HG02623 (cell line): ENCODE measurements at regions not wholly inside any gene's neighbourhood (a gene's known extent, or its start where the extent isn't known, plus 50 kb on each side); places are given as distances from the start of the nearest gene placed in this dataset.
"Not testable (repeated sequence)": the region's sequence is repeated elsewhere in the genome, so short reads cannot be mapped to it uniquely, and the experiment has no call there.

Source experiments
- ATAC-seq: cut with Tn5 transposase; IDR thresholded peaks from one replicate; pipeline ENCODE4 v1.9.1; 2021; ENCODE audit warnings: moderate library complexity; ENCODE audit not compliant: unreplicated experiment

- ATAC-seq: no peak
Measured at GRCh38 chr17:14745541-14745940, 444.7 kb downstream of the HS3ST3B1 start.

DNA sequence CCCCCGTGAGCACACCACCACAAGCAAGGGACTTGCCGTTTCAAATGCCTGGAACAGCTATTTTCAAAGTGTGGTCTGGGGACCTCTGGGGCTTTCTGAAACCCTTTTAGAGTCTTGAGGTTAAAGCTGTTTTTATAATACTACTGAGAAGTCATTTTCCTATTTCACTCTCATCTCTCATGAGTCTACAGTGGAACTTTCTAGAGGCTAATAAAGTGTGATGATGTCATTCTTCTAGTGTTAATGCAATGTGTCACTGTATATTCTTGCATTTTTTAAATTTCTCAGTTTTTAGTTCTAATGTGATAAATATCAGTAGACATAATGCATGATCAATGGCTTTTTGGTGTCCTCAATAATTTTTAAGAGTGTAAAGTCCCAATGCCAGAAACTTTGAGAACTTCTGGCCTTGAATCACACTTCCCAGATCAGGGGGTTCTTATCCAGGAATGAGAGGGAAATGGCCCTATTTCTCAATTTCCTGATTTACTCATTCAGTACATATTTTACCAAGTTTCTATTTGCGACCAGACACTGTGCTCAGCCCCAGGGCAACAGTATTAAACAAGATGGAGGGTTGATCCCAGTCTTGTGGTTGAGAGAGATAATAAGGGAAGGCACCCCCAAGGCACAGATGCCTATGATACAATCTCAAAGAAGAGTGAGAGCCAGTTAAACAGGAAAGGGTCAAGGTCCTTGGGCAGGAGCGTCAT, 444.0 kb downstream of the HS3ST3B1 start:
- ATAC-seq: peak; percentile 38

DNA sequence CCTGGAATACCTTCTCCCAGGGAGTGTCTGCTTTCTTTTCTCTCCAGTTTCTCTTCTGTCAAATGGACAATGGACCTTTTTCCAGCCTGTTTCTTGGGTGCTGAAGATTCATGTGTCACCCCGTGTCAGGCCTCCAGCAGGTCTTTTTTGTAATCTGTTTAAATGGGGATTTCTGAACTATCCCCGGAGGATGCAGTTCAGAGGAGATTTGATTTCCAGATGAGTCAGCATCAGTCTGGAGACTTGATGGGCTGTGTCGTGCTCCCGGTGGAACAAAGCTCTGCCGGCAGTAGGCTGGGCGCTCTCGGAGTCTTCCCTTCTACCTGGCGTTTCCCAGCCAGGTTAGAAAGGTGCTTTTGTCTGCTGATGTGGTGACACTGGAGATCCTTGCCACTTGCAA, 440.6 kb downstream of the HS3ST3B1 start:
- no peak for ATAC-seq

GRCh38 chr17:14739656-14740431, 439.0 kb downstream of the HS3ST3B1 start:
- ATAC-seq: no peak

DNA sequence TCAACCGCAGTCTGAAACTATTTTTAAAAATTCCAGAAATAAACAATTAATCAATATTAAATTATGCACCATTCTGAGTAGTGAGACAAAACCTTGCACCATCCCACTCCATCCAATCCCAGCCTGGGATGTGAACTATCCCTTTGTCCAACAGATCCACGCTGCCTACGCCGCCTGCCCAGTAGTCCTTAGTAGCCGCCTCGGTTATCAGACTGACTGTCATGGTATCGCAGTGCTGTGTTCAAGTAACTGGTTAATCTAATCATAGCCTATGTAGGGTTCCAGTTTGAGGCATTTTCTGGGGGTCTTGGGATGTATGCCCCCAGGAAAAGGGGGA, 437.7 kb downstream of the HS3ST3B1 start:
- ATAC-seq: no peak

- ATAC-seq: peak; percentile 67
Measured at GRCh38 chr17:14737984-14738651, 437.2 kb downstream of the HS3ST3B1 start.

DNA sequence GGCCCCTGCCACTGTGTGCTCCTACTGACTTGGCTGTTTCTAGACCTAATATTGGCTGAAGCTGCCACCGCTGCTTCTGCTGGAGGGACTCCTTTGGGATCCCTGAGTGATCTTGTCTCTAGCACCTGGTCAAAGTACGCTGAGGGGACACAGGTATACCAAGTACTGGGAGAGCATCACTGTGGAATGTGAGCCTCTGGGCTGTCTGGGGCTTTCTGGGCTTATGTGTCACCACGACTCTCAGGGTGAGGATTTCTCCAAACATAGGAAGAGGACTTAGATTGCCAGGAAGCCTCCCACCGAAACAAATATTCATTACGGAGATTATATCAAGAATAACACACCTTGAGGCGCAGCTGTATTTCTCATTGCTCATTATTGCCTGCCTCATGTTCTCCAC, 435.8 kb downstream of the HS3ST3B1 start:
- no peak for ATAC-seq

- ATAC-seq: no peak
Measured at GRCh38 chr17:14733376-14733775, 432.5 kb downstream of the HS3ST3B1 start.

- no peak for ATAC-seq
Measured at GRCh38 chr17:14732211-14732610, 431.3 kb downstream of the HS3ST3B1 start.

DNA sequence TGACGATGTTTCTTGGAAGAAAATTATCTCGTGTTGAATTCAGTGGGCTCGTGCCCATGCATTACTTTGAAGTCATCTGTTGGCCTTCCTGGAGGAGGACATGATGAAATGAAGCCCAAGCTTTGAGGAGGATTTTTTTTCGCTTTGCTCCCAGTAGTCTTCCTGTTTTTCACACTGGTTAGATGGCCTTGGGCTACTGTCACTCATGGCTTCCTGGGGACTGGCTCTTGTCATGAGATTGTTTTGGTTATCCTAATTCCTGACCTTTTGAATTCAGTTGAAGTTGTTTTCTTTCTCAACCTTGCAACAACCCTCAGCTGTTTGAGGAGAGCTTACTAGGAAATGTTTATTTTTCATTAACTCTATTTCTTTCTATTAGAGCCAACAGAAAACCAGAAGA, 430.7 kb downstream of the HS3ST3B1 start:
- ATAC-seq: no peak

DNA sequence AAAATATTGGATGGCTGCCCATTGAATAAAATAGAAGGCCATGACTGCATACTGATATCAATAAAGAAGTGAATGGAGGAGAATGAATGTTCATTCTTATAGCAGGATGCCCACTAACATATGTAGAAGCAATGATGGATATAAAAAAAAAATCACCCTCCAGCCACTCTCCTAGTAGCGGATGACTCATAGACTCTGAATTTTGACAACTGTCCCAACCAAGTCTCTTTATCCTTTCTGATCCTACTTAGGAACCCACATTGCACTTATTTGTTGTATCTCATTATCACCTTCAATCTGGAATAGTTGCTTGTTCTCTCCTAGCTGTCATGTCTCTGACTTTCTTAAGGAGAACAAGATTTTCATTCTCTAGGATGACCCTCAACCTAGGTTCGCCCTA, 429.9 kb downstream of the HS3ST3B1 start:
- ATAC-seq: no peak

- no peak for ATAC-seq
Measured at GRCh38 chr17:14725729-14726128, 424.8 kb downstream of the HS3ST3B1 start.

DNA sequence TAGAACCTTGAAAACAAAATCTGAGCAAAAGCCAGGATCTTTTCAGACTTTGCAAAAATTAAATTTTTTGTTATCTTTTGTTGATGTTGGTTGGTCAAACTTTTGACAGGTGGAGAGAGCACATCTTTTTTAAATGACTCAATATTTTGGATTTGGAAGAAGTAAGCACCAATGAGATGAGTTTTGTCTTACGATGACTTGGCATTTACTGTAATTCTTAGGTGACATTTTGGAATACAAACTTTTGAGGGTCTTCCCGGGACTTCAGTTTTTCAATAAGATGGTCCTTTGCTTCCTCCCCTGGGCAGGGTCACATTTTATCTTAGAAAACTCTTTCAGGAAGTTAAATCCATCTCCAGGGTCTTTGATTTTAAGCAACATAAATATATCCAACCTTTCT, 423.9 kb downstream of the HS3ST3B1 start:
- ATAC-seq: no peak

- ATAC-seq: not testable (repeated sequence)
Measured at GRCh38 chr17:14723349-14723748, 422.5 kb downstream of the HS3ST3B1 start.

- no peak for ATAC-seq
Measured at GRCh38 chr17:14719942-14720341, 419.1 kb downstream of the HS3ST3B1 start.

DNA sequence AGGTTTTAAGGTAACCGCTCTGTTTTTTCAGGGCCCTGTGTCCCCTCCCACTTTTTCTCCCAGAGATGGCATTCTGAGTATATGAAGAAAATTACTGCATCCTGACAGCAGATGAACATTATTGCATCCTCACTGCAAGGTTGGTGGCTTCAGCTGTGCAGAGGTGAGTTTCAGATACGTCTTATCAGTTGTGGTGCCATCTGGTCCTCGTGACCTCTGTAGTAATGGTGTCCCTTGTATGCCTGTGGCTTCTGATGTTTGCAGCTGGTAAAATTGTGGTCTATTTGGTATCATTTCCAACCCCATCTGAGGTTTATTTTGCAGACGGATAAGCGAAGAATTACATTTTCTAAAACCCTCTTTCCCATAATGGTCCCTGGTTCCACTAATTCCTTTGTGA, 417.0 kb downstream of the HS3ST3B1 start:
- no peak for ATAC-seq

- no peak for ATAC-seq
Measured at GRCh38 chr17:14715561-14715960, 414.7 kb downstream of the HS3ST3B1 start.

GRCh38 chr17:14712611-14713021, 411.7 kb downstream of the HS3ST3B1 start:
- ATAC-seq: no peak

DNA sequence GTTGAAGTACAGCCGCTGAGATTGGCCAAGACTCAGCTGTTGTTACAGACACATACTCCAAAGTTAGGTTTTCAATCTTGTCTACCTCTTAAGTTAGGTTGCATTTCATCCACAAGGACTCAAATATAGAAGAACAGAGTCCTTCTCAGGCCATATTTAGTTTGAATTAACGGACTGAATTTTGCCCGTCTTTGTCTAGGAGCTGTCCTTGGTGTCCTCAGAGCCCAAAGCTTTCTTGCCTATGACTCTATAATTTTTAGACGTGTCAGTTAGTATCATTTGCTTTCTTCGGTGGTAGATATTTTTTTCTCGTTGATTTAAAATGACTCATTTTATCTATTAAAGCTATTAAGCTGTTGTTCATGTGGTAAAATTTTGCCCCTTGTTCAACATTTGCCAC, 403.2 kb downstream of the HS3ST3B1 start:
- no peak for ATAC-seq

GRCh38 chr17:14701886-14702285, 401.0 kb downstream of the HS3ST3B1 start:
- ATAC-seq: no peak

GRCh38 chr17:14699574-14700185, 398.8 kb downstream of the HS3ST3B1 start:
- no peak for ATAC-seq

DNA sequence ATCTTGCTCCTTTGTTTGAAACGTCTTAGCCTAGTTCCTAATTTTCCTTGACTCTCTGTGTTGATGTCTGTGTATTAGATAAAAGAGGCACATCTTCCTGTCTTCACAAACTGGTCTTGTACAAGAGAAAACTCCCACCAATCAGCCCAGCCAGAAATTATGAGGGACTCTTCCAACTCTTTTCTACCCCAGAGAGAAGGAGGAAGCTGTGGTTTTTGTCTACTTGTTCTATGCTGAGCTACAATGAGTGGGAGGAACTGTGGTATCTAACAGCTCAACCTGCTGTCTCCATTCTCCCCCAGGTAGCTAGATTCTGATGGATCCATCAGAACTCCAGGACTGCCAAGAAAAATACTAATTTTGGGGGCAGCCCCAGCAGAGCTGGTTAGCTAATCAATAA, 392.5 kb downstream of the HS3ST3B1 start:
- no peak for ATAC-seq
